H1 (cell line): ENCODE measurements at regions not wholly inside any gene's neighbourhood (a gene's known extent, or its start where the extent isn't known, plus 50 kb on each side); places are given as distances from the start of the nearest gene placed in this dataset.

Experiments
- PHF8 ChIP-seq: fragments of 200-600 bp; sonication (generic); conservative IDR thresholded peaks from 2 replicates; pipeline ENCODE4 v1.7.1; 2012; ENCODE audit warnings: low read depth, mild to moderate bottlenecking, inconsistent platforms, low read length, moderate library complexity
- TF ChIP-seq, protein P1 (sequence below), 3 experiments: IDR thresholded peaks; 1 replicate in 2 of 3; 2 replicates in 1 of 3; pipeline versions ENCODE4 v1.5.1 to v1.6.1; 2011; ENCODE audit warnings: low read length in 3 of 3, mild to moderate bottlenecking in 3 of 3, inconsistent platforms in 2 of 3, low read depth in 1 of 3, moderate library complexity in 1 of 3; ENCODE audit not compliant: insufficient read depth in 1 of 3; ENCODE audit errors: control extremely low read depth in 1 of 3
- TF ChIP-seq, protein P2 (sequence below): fragments of 300-600 bp; sonication (generic); IDR thresholded peaks from 2 replicates; pipeline ENCODE4 v1.7.1; 2012; ENCODE audit warnings: low read length, moderate library complexity, mild to moderate bottlenecking, inconsistent platforms; ENCODE audit not compliant: insufficient replicate concordance

DNA sequence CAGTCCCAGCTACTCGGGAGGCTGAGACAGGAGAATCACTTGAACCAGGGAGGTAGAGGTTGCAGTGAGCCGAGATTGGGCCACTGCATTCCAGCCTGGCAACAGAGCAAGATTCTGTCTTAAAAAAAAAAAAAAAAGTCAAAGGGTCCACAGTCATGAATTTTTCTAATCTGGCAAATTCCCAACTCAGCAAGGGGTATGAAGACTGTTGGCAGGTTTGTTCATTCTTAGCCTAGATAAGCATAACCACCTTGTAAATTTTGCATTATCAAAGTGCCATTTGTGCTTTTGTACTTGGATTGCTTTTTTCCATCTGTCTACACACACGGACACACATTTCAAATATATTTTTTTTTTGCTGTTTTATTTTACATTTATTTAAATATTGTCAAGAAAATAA lies 299.8 kb upstream of the NUDT12 start (continued):
- TF ChIP-seq, protein P1, sequence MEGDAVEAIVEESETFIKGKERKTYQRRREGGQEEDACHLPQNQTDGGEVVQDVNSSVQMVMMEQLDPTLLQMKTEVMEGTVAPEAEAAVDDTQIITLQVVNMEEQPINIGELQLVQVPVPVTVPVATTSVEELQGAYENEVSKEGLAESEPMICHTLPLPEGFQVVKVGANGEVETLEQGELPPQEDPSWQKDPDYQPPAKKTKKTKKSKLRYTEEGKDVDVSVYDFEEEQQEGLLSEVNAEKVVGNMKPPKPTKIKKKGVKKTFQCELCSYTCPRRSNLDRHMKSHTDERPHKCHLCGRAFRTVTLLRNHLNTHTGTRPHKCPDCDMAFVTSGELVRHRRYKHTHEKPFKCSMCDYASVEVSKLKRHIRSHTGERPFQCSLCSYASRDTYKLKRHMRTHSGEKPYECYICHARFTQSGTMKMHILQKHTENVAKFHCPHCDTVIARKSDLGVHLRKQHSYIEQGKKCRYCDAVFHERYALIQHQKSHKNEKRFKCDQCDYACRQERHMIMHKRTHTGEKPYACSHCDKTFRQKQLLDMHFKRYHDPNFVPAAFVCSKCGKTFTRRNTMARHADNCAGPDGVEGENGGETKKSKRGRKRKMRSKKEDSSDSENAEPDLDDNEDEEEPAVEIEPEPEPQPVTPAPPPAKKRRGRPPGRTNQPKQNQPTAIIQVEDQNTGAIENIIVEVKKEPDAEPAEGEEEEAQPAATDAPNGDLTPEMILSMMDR (IDR thresholded peaks at IDR 0.05; ENCODE audit: control extremely low read depth in 1 of 3, insufficient read depth in 1 of 3, low read depth in 1 of 3, low read length in 3 of 3) = no peak
- TF ChIP-seq, protein P2, sequence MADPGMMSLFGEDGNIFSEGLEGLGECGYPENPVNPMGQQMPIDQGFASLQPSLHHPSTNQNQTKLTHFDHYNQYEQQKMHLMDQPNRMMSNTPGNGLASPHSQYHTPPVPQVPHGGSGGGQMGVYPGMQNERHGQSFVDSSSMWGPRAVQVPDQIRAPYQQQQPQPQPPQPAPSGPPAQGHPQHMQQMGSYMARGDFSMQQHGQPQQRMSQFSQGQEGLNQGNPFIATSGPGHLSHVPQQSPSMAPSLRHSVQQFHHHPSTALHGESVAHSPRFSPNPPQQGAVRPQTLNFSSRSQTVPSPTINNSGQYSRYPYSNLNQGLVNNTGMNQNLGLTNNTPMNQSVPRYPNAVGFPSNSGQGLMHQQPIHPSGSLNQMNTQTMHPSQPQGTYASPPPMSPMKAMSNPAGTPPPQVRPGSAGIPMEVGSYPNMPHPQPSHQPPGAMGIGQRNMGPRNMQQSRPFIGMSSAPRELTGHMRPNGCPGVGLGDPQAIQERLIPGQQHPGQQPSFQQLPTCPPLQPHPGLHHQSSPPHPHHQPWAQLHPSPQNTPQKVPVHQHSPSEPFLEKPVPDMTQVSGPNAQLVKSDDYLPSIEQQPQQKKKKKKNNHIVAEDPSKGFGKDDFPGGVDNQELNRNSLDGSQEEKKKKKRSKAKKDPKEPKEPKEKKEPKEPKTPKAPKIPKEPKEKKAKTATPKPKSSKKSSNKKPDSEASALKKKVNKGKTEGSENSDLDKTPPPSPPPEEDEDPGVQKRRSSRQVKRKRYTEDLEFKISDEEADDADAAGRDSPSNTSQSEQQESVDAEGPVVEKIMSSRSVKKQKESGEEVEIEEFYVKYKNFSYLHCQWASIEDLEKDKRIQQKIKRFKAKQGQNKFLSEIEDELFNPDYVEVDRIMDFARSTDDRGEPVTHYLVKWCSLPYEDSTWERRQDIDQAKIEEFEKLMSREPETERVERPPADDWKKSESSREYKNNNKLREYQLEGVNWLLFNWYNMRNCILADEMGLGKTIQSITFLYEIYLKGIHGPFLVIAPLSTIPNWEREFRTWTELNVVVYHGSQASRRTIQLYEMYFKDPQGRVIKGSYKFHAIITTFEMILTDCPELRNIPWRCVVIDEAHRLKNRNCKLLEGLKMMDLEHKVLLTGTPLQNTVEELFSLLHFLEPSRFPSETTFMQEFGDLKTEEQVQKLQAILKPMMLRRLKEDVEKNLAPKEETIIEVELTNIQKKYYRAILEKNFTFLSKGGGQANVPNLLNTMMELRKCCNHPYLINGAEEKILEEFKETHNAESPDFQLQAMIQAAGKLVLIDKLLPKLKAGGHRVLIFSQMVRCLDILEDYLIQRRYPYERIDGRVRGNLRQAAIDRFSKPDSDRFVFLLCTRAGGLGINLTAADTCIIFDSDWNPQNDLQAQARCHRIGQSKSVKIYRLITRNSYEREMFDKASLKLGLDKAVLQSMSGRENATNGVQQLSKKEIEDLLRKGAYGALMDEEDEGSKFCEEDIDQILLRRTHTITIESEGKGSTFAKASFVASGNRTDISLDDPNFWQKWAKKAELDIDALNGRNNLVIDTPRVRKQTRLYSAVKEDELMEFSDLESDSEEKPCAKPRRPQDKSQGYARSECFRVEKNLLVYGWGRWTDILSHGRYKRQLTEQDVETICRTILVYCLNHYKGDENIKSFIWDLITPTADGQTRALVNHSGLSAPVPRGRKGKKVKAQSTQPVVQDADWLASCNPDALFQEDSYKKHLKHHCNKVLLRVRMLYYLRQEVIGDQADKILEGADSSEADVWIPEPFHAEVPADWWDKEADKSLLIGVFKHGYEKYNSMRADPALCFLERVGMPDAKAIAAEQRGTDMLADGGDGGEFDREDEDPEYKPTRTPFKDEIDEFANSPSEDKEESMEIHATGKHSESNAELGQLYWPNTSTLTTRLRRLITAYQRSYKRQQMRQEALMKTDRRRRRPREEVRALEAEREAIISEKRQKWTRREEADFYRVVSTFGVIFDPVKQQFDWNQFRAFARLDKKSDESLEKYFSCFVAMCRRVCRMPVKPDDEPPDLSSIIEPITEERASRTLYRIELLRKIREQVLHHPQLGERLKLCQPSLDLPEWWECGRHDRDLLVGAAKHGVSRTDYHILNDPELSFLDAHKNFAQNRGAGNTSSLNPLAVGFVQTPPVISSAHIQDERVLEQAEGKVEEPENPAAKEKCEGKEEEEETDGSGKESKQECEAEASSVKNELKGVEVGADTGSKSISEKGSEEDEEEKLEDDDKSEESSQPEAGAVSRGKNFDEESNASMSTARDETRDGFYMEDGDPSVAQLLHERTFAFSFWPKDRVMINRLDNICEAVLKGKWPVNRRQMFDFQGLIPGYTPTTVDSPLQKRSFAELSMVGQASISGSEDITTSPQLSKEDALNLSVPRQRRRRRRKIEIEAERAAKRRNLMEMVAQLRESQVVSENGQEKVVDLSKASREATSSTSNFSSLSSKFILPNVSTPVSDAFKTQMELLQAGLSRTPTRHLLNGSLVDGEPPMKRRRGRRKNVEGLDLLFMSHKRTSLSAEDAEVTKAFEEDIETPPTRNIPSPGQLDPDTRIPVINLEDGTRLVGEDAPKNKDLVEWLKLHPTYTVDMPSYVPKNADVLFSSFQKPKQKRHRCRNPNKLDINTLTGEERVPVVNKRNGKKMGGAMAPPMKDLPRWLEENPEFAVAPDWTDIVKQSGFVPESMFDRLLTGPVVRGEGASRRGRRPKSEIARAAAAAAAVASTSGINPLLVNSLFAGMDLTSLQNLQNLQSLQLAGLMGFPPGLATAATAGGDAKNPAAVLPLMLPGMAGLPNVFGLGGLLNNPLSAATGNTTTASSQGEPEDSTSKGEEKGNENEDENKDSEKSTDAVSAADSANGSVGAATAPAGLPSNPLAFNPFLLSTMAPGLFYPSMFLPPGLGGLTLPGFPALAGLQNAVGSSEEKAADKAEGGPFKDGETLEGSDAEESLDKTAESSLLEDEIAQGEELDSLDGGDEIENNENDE = no peak
- TF ChIP-seq PHF8 = no peak
